ENCODE measurements at regions not wholly inside any gene's neighbourhood (a gene's known extent, or its start where the extent isn't known, plus 50 kb on each side); places are given as distances from the start of the nearest gene placed in this dataset.

DNA sequence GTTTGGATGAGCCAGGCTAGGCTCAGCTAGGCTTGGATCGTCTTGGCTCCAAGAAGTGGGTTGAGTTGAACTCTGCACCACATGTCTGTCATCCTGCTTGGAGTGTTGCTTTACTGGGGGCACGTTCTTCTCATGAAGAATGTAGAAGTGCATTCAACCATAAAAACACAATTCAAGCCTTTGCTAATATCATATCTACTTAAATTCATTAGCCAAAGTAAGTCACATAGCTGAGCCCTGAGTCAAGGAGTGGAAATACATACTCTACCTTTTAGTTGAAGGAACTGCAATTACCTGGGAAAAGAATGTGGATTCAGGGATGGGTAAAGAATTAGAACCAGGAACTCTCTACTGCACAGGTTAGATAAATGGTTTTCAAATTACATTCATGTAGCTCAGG is 360.4 kb upstream of the KCNH7 start:
- H2AFZ ChIP-seq (ENCODE audit: low read length): no peak overlapping the region
- no peak overlapping the region for H2BK15ac ChIP-seq (ENCODE audit: low read length)
- no peak overlapping the region for H2BK12ac ChIP-seq (ENCODE audit: low read length)
- peak overlapping the region; percentile 27 for H3K18ac ChIP-seq (ENCODE audit: low read length)
- H3K79me1 ChIP-seq (ENCODE audit: low read depth, low read length): no peaks in the 10 kb centered on the region
- DNase-seq (ENCODE audit: low spot score): no peak
- WGBS, 2 donors (ENCODE audit: extremely low coverage in 2 of 2, insufficient read length in 2 of 2, insufficient replicate concordance in 1 of 2): no CpG with 5 or more reads among the region's 2 CpGs
- H3K23ac ChIP-seq (ENCODE audit: low read depth, low read length, poor library complexity): no peak overlapping the region
- no peak overlapping the region for H3K4me3 ChIP-seq (ENCODE audit: low read length in 2 of 2)
- no peak overlapping the region for H3K27ac ChIP-seq (replicated peaks; ENCODE audit: low read length)
- H4K91ac ChIP-seq (ENCODE audit: low read depth, low read length, poor library complexity): no peak overlapping the region
- H3K4me1 ChIP-seq (ENCODE audit: control insufficient read depth in 2 of 2, insufficient read depth in 1 of 2, low read depth in 1 of 2, low read length in 2 of 2): peaks cover 0 to 2% of the 10 kb centered on the region in 2 donors
- no peaks in the 10 kb centered on the region for H3K36me3 ChIP-seq (replicated peaks in 1 of 2; ENCODE audit: control insufficient read depth in 2 of 2, insufficient read depth in 2 of 2, low read length in 2 of 2)
- H3K4ac ChIP-seq (ENCODE audit: low read length): no peak overlapping the region
- no peak overlapping the region for H3K9ac ChIP-seq (ENCODE audit: low read depth, low read length, poor library complexity)
- no peak overlapping the region for H2BK5ac ChIP-seq (ENCODE audit: low read length)
- no peak overlapping the region for H3K4me2 ChIP-seq (ENCODE audit: insufficient read depth, low read length, poor library complexity, severe bottlenecking)
- peaks cover 1 to 6% of the 10 kb centered on the region in 2 donors for H3K9me3 ChIP-seq (replicated peaks in 1 of 2; ENCODE audit: control insufficient read depth in 2 of 2, insufficient read depth in 1 of 2, low read depth in 1 of 2, low read length in 2 of 2)
- no peak overlapping the region for H4K8ac ChIP-seq (ENCODE audit: low read depth, low read length)
- no peak overlapping the region for H3K14ac ChIP-seq (ENCODE audit: low read length)
- H2BK120ac ChIP-seq (ENCODE audit: low read depth, low read length): no peak overlapping the region
- no peak overlapping the region for H2AK5ac ChIP-seq (ENCODE audit: low read depth, low read length)
- H3K27me3 ChIP-seq (ENCODE audit: control insufficient read depth in 3 of 3, insufficient read depth in 3 of 3, low read depth in 1 of 3, low read length in 3 of 3): no peaks in the 10 kb centered on the region

DNA sequence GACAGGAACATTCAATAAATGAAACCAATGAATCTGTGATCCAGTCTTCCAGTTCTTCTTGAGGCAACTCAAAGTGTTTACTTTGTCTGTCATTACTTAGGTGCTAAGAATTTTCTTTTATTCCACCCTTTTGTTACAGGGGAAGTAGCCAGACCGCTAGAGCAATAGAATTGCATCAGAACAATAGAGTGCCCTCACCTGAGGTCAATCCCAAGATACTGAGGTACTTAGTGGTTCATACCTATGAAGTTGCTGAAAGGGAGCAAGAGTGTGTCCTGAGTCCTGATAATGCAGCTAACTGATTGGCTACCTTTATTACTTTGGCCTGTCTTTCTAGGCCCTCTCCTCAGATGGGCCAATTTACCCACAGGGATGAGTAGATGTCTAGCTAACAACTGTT is 359.4 kb upstream of the KCNH7 start:
- Histone ChIP-seq H3K4ac (ENCODE audit: low read length) (no peak overlapping the region), H3K14ac (ENCODE audit: low read length) (no peak overlapping the region), H4K91ac (ENCODE audit: low read depth, low read length, poor library complexity) (no peak overlapping the region), H3K4me2 (ENCODE audit: insufficient read depth, low read length, poor library complexity, severe bottlenecking) (no peak overlapping the region), H3K23ac (ENCODE audit: low read depth, low read length, poor library complexity) (no peak overlapping the region), H3K9ac (ENCODE audit: low read depth, low read length, poor library complexity) (no peak overlapping the region), H3K4me3 (ENCODE audit: low read length in 2 of 2) (no peak overlapping the region), H3K36me3 (replicated peaks in 1 of 2; ENCODE audit: control insufficient read depth in 2 of 2, insufficient read depth in 2 of 2, low read length in 2 of 2) (no peaks in the 10 kb centered on the region), H3K27me3 (ENCODE audit: control insufficient read depth in 3 of 3, insufficient read depth in 3 of 3, low read depth in 1 of 3, low read length in 3 of 3) (no peaks in the 10 kb centered on the region), H2BK120ac (ENCODE audit: low read depth, low read length) (no peak overlapping the region), H2BK12ac (ENCODE audit: low read length) (no peak overlapping the region), H3K79me1 (ENCODE audit: low read depth, low read length) (no peaks in the 10 kb centered on the region), H2BK15ac (ENCODE audit: low read length) (no peak overlapping the region), H3K9me3 (replicated peaks in 1 of 2; ENCODE audit: control insufficient read depth in 2 of 2, insufficient read depth in 1 of 2, low read depth in 1 of 2, low read length in 2 of 2) (peaks cover 1 to 6% of the 10 kb centered on the region in 2 donors), H4K8ac (ENCODE audit: low read depth, low read length) (no peak overlapping the region), H3K27ac (replicated peaks; ENCODE audit: low read length) (no peak overlapping the region), H2AK5ac (ENCODE audit: low read depth, low read length) (no peak overlapping the region), H3K4me1 (ENCODE audit: control insufficient read depth in 2 of 2, insufficient read depth in 1 of 2, low read depth in 1 of 2, low read length in 2 of 2) (peaks cover 0 to 2% of the 10 kb centered on the region in 2 donors), H2BK5ac (ENCODE audit: low read length) (no peak overlapping the region), H2AFZ (ENCODE audit: low read length) (no peak overlapping the region), H3K18ac (ENCODE audit: low read length) (no peak overlapping the region)
- no peak for DNase-seq (ENCODE audit: low spot score)
- no CpG with 5 or more reads among the region's 1 CpG for WGBS, 2 donors (ENCODE audit: extremely low coverage in 2 of 2, insufficient read length in 2 of 2, insufficient replicate concordance in 1 of 2)

DNA sequence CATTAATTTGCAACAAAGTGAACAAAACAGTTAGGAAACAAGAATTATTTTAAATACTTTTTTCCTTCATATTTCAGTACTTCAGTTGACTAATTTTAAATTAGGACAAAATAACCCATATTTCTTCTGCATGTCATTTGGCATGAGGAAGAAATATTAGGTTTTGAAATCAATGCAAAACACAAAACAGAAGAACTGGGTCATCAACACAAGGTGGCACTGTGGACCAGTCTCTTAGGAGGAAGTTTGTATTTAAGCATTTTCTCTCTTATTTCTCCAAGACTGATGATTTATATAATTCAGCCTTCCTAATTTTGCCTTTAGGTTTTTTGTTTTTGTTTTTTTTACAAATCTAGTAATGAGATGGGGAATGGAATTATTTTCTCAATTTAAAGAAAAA is 352.8 kb upstream of the KCNH7 start:
- Histone ChIP-seq H3K23ac (ENCODE audit: low read depth, low read length, poor library complexity) (no peak overlapping the region), H2BK12ac (ENCODE audit: low read length) (no peak overlapping the region), H3K4me3 (ENCODE audit: low read length in 2 of 2) (no peak overlapping the region), H3K27me3 (ENCODE audit: control insufficient read depth in 3 of 3, insufficient read depth in 3 of 3, low read depth in 1 of 3, low read length in 3 of 3) (no peaks in the 10 kb centered on the region), H2AK5ac (ENCODE audit: low read depth, low read length) (no peak overlapping the region), H3K4ac (ENCODE audit: low read length) (no peak overlapping the region), H3K9ac (ENCODE audit: low read depth, low read length, poor library complexity) (no peak overlapping the region), H2AFZ (ENCODE audit: low read length) (no peak overlapping the region), H3K4me1 (ENCODE audit: control insufficient read depth in 2 of 2, insufficient read depth in 1 of 2, low read depth in 1 of 2, low read length in 2 of 2) (peaks cover 1 to 6% of the 10 kb centered on the region in 2 donors), H2BK5ac (ENCODE audit: low read length) (no peak overlapping the region), H2BK15ac (ENCODE audit: low read length) (no peak overlapping the region), H2BK120ac (ENCODE audit: low read depth, low read length) (no peak overlapping the region), H3K79me1 (ENCODE audit: low read depth, low read length) (no peaks in the 10 kb centered on the region), H3K14ac (ENCODE audit: low read length) (no peak overlapping the region), H3K27ac (replicated peaks; ENCODE audit: low read length) (no peak overlapping the region), H3K36me3 (replicated peaks in 1 of 2; ENCODE audit: control insufficient read depth in 2 of 2, insufficient read depth in 2 of 2, low read length in 2 of 2) (no peaks in the 10 kb centered on the region), H3K18ac (ENCODE audit: low read length) (no peak overlapping the region), H3K9me3 (replicated peaks in 1 of 2; ENCODE audit: control insufficient read depth in 2 of 2, insufficient read depth in 1 of 2, low read depth in 1 of 2, low read length in 2 of 2) (peaks cover 1 to 4% of the 10 kb centered on the region in 2 donors), H4K91ac (ENCODE audit: low read depth, low read length, poor library complexity) (no peak overlapping the region), H3K4me2 (ENCODE audit: insufficient read depth, low read length, poor library complexity, severe bottlenecking) (no peak overlapping the region), H4K8ac (ENCODE audit: low read depth, low read length) (no peak overlapping the region)
- peak; percentile 45 for DNase-seq (ENCODE audit: low spot score)

DNA sequence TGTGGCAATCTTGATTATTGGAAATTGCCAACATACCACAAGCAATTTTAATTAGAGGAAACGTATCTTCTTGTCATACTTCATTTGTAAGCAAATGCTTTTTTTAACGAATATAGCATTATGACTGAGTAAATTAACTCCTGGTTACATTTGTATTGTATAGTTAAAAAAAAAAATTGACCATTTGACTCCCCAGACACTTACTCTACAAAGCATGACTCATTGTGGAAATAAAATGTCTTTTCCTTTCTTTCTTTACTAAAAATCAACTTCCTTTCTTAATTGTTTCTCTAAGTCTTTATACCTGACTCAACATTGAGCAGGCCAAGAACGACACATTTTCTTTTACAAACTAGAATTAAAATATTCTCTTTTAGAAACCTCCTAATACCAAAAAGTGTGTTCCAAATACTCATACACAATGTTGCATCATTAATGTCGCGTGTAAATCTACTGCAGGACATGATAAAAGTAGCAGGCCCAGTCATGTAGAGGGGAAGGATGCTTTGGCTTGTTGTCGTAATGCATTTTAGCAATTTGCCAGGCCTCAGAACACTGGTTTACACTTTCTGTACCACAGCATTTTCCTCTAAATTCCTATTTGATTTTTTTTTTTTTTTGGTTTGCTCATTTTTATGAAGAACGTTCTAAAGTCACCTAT is 349.6 kb upstream of the KCNH7 start:
- Histone ChIP-seq H3K23ac (ENCODE audit: low read depth, low read length, poor library complexity) (no peak overlapping the region), H3K4me2 (ENCODE audit: insufficient read depth, low read length, poor library complexity, severe bottlenecking) (no peak overlapping the region), H2BK5ac (ENCODE audit: low read length) (no peak overlapping the region), H3K79me1 (ENCODE audit: low read depth, low read length) (no peaks in the 10 kb centered on the region), H2AFZ (ENCODE audit: low read length) (peak overlapping the region; percentile 47), H3K18ac (ENCODE audit: low read length) (no peak overlapping the region), H3K27me3 (ENCODE audit: control insufficient read depth in 3 of 3, insufficient read depth in 3 of 3, low read depth in 1 of 3, low read length in 3 of 3) (no peaks in the 10 kb centered on the region), H3K27ac (replicated peaks; ENCODE audit: low read length) (peak overlapping the region; percentile 78), H3K4ac (ENCODE audit: low read length) (no peak overlapping the region), H4K91ac (ENCODE audit: low read depth, low read length, poor library complexity) (no peak overlapping the region), H4K8ac (ENCODE audit: low read depth, low read length) (no peak overlapping the region), H3K9me3 (replicated peaks in 1 of 2; ENCODE audit: control insufficient read depth in 2 of 2, insufficient read depth in 1 of 2, low read depth in 1 of 2, low read length in 2 of 2) (no peaks in the 10 kb centered on the region), H2BK12ac (ENCODE audit: low read length) (no peak overlapping the region), H2AK5ac (ENCODE audit: low read depth, low read length) (no peak overlapping the region), H3K14ac (ENCODE audit: low read length) (no peak overlapping the region), H3K36me3 (replicated peaks in 1 of 2; ENCODE audit: control insufficient read depth in 2 of 2, insufficient read depth in 2 of 2, low read length in 2 of 2) (no peaks in the 10 kb centered on the region), H3K4me3 (ENCODE audit: low read length in 2 of 2) (no peak overlapping the region), H3K9ac (ENCODE audit: low read depth, low read length, poor library complexity) (no peak overlapping the region), H2BK120ac (ENCODE audit: low read depth, low read length) (no peak overlapping the region), H3K4me1 (ENCODE audit: control insufficient read depth in 2 of 2, insufficient read depth in 1 of 2, low read depth in 1 of 2, low read length in 2 of 2) (peaks cover 1 to 6% of the 10 kb centered on the region in 2 donors), H2BK15ac (ENCODE audit: low read length) (no peak overlapping the region)
- no CpG with 5 or more reads among the region's 7 CpGs for WGBS, 2 donors (ENCODE audit: extremely low coverage in 2 of 2, insufficient read length in 2 of 2, insufficient replicate concordance in 1 of 2)
- no peak for DNase-seq (ENCODE audit: low spot score)
